Neural crest cell (in vitro differentiated cells): ENCODE measurements at regions not wholly inside any gene's neighbourhood (a gene's known extent, or its start where the extent isn't known, plus 50 kb on each side); places are given as distances from the start of the nearest gene placed in this dataset.

Source experiments
- DNase-seq: peaks from one replicate; pipeline ENCODE4 v3.0.0; 2021; ENCODE audit warnings: low read depth, mixed read lengths, low spot score
- H3K27ac Mint-ChIP-seq: one replicate; pipeline ENCODE4 v1.8.0; 2021; ENCODE audit warnings: mild to moderate bottlenecking, mixed read lengths; ENCODE audit not compliant: unreplicated experiment
- H3K27me3 Mint-ChIP-seq: 2 replicates; pipeline ENCODE4 v1.8.0; 2021; ENCODE audit warnings: low read depth, mild to moderate bottlenecking, mixed read lengths
- H3K36me3 Mint-ChIP-seq: 2 replicates; pipeline ENCODE4 v1.8.0; 2021; ENCODE audit warnings: low read depth, mild to moderate bottlenecking, mixed read lengths
- H3K4me1 Mint-ChIP-seq: 2 replicates; pipeline ENCODE4 v1.8.0; 2021; ENCODE audit warnings: mixed read lengths
- H3K4me3 Mint-ChIP-seq: one replicate; pipeline ENCODE4 v1.8.0; 2021; ENCODE audit warnings: mild to moderate bottlenecking, mixed read lengths
- H3K9me3 Mint-ChIP-seq: 2 replicates; pipeline ENCODE4 v1.8.0; 2021; ENCODE audit warnings: mixed read lengths
- TF ChIP-seq, protein P1 (sequence below): fragments of 200-600 bp; sonication (generic); conservative IDR thresholded peaks from 2 replicates; pipeline ENCODE4 v1.5.0; 2021; ENCODE audit warnings: antibody characterized with exemption, mild to moderate bottlenecking

DNA sequence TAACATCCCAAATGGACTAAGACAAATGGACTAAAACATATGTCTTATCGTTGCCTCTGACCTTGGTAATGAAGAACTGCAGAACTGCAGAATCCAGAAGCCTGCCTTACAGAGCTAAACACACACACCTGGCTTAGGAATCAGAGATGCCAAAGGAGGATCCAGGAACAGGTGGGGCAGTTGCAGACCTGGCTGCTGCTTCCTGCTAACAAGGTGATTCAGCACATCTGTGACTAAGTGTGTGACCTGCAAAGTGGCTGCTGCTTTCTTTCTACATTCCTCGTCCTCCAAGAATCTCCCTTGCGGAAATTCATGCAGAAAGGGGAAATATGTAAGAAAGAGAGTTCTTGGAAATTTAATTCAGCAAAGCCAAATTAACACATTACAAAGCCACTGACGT, 96.8 kb upstream of the NLGN4X start:
- H3K36me3 Mint-ChIP-seq, result peaks cover 5% of the 10 kb centered on the region
- H3K27me3 Mint-ChIP-seq, result no peaks in the 10 kb centered on the region
- no peak overlapping the region for H3K27ac Mint-ChIP-seq
- H3K4me1 Mint-ChIP-seq, result peaks cover 3% of the 10 kb centered on the region
- no peak for DNase-seq
- H3K9me3 Mint-ChIP-seq, result peaks cover 12% of the 10 kb centered on the region
- TF ChIP-seq, protein P1, sequence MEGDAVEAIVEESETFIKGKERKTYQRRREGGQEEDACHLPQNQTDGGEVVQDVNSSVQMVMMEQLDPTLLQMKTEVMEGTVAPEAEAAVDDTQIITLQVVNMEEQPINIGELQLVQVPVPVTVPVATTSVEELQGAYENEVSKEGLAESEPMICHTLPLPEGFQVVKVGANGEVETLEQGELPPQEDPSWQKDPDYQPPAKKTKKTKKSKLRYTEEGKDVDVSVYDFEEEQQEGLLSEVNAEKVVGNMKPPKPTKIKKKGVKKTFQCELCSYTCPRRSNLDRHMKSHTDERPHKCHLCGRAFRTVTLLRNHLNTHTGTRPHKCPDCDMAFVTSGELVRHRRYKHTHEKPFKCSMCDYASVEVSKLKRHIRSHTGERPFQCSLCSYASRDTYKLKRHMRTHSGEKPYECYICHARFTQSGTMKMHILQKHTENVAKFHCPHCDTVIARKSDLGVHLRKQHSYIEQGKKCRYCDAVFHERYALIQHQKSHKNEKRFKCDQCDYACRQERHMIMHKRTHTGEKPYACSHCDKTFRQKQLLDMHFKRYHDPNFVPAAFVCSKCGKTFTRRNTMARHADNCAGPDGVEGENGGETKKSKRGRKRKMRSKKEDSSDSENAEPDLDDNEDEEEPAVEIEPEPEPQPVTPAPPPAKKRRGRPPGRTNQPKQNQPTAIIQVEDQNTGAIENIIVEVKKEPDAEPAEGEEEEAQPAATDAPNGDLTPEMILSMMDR, result no peak
- H3K4me3 Mint-ChIP-seq, result no peak overlapping the region

DNA sequence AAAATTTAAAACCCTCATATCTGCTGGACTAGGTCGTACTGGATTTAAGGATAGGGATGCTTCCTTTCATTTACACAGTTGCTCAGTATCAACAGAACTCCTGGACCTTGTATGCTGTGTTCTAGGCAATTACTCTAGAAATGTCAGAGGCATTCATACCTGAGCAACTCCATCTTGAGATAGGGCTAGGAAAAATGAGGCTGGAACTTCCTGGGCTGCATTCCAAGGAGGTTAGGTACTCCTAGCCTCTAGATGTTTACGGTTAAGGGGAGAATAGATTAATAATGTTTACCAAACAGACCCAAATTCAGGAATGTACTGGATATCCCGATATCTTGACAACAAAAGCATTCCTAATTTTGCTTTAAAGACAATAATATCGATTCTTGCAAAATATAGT, 84.7 kb upstream of the NLGN4X start:
- Mint-ChIP-seq H3K27me3 (no peaks in the 10 kb centered on the region), H3K4me1 (no peaks in the 10 kb centered on the region), H3K27ac (no peak overlapping the region), H3K4me3 (no peak overlapping the region), H3K36me3 (peaks cover 3% of the 10 kb centered on the region), H3K9me3 (peaks cover 8% of the 10 kb centered on the region)
- TF ChIP-seq, protein P1, result no peak
- no peak for DNase-seq

DNA sequence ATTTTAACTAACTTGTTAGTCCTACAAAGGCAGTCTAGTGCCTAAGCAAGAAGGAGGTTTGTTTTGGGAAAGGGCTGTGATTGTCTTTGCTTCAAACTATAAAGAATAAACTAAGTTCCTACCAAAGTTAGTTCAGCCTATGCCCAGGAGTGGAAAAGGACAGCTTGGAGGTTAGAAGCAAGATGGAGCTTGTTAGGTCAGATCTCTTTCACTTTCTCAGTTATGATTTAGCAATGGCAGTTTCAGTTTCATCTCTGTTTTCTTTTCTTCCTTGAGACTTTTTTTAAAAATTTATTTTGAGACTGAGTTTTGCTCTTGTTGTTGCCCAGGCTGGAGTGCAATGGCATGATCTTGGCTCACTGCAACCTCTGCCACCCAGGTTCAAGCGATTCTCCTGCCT, 82.9 kb upstream of the NLGN4X start:
- Mint-ChIP-seq H3K4me1 (no peaks in the 10 kb centered on the region), H3K9me3 (peaks cover 8% of the 10 kb centered on the region), H3K27ac (no peak overlapping the region), H3K27me3 (no peaks in the 10 kb centered on the region), H3K36me3 (peaks cover 3% of the 10 kb centered on the region), H3K4me3 (no peak overlapping the region)
- TF ChIP-seq, protein P1, result no peak
- DNase-seq, result no peak

DNA sequence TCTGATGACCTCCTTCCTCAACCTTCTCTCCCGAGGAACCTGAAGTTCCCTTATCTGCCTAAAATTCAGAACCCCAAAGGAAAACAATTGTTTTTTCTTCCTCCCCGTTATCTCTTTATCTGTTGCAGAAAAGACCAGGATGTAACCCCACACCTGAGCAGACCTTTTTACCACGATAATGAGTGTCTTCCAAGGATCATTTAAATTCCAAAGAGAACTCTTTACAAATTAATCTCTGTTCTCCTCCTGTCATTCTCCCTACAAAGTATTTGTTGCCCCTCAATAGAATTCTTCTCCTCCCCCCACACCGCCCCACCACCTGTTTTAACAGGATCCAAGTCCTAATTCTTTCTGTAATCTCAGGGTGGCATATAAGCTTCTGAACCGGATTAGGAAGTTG, 78.5 kb upstream of the NLGN4X start:
- Mint-ChIP-seq H3K36me3 (peaks cover 3% of the 10 kb centered on the region), H3K4me1 (no peaks in the 10 kb centered on the region), H3K4me3 (no peak overlapping the region), H3K27me3 (no peaks in the 10 kb centered on the region), H3K9me3 (peaks cover 11% of the 10 kb centered on the region), H3K27ac (no peak overlapping the region)
- TF ChIP-seq, protein P1, result no peak
- DNase-seq, result no peak

DNA sequence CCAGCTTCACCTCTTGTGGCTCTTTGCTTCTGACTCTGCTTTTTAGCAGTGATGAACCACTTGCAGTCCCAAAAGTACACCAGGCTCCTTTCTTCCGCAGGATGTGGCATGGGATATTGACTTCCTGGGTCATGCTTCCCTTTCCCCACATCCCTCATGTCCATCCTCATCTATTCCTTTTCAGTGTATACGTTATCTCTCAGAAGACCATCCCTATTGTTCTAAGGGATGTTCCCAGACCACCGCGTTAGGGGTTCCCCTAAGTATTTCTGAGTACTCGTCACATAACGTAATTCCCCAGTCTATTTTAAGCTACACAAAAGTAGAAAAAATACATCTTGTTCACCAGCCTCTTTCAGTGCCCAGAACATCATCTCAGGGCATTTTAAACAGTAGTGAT, 71.1 kb upstream of the NLGN4X start:
- Mint-ChIP-seq H3K4me3 (no peak overlapping the region), H3K27ac (no peak overlapping the region), H3K4me1 (no peaks in the 10 kb centered on the region), H3K9me3 (peaks cover 6% of the 10 kb centered on the region), H3K36me3 (no peaks in the 10 kb centered on the region), H3K27me3 (no peaks in the 10 kb centered on the region)
- TF ChIP-seq, protein P1, result no peak
- DNase-seq, result no peak

DNA sequence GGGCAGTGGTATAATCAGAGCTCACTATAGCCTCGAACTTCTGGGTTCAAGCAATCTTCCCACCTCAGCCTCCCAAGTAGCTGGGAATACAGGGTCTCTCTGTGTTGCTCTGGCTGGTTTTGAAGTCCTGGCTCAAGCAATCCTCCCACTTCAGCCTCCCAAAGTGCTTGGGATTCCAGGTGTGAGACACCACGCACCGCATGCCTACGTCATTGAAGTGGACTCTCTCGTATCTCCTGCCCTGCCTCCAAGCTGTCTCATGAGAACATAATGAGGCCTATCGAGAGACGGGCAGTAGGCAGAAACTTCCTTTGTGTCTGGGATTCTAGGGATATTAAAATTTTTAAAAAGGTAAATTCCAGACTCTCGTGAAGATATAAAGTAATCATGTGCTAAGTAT, 65.0 kb upstream of the NLGN4X start:
- Mint-ChIP-seq H3K4me3 (no peak overlapping the region), H3K9me3 (peaks cover 4% of the 10 kb centered on the region), H3K27ac (no peak overlapping the region), H3K4me1 (no peaks in the 10 kb centered on the region), H3K36me3 (no peaks in the 10 kb centered on the region), H3K27me3 (no peaks in the 10 kb centered on the region)
- TF ChIP-seq, protein P1, result no peak
- no peak for DNase-seq
